Heart left ventricle (tissue), 16 donors: ENCODE measurements at regions not wholly inside any gene's neighbourhood (a gene's known extent, or its start where the extent isn't known, plus 50 kb on each side); places are given as distances from the start of the nearest gene placed in this dataset.

Experiments used
- ATAC-seq, 4 donors: fragments of 200-7000 bp; cut with Tn5 transposase; one replicate each; pipeline ENCODE4 v1.9.1; 2020 to 2022; ENCODE audit warnings: moderate library complexity in 4 of 4, mild to moderate bottlenecking in 3 of 4, moderate number of reproducible peaks in 1 of 4
- DNase-seq, 5 donors: peaks; one replicate each; pipeline ENCODE4 v3.0.0-alpha.2; 2020
- H3K27ac ChIP-seq, 12 donors: fragments of 200-600 bp; sonication (generic) in 4 of 12; one replicate each; pipeline versions ENCODE4 v1.5.0 to v1.8.0; 2016 to 2022; ENCODE audit warnings: mild to moderate bottlenecking in 2 of 12
- H3K27me3 ChIP-seq, 9 donors: fragments of 200-600 bp; sonication (generic) in 2 of 9; one replicate each; pipeline versions ENCODE4 v1.5.1 to v1.8.0; 2016 to 2022; ENCODE audit warnings: mild to moderate bottlenecking in 3 of 9
- H3K36me3 ChIP-seq, 9 donors: fragments of 200-600 bp; sonication (generic) in 2 of 9; one replicate each; pipeline versions ENCODE4 v1.5.0 to v1.8.0; 2018 to 2022; ENCODE audit warnings: mild to moderate bottlenecking in 2 of 9
- H3K4me1 ChIP-seq, 12 donors: fragments of 200-600 bp; sonication (generic) in 4 of 12; one replicate each; pipeline versions ENCODE4 v1.5.0 to v1.8.0; 2016 to 2022; ENCODE audit warnings: mild to moderate bottlenecking in 3 of 12
- H3K4me3 ChIP-seq, 12 donors: fragments of 200-600 bp; sonication (generic) in 4 of 12; one replicate each; pipeline versions ENCODE4 v1.5.0 to v1.8.0; 2017 to 2022; ENCODE audit warnings: mild to moderate bottlenecking in 9 of 12, moderate library complexity in 4 of 12
- H3K9me3 ChIP-seq, 12 donors: fragments of 200-600 bp; sonication (generic) in 4 of 12; one replicate each; pipeline versions ENCODE4 v1.5.0 to v1.8.0; 2016 to 2022; ENCODE audit warnings: mild to moderate bottlenecking in 1 of 12
- CTCF ChIP-seq, 12 donors: fragments of 200-600 bp; sonication (generic) in 4 of 12; IDR thresholded peaks; one replicate each; pipeline versions ENCODE4 v1.5.0 to v1.8.0; 2018 to 2022; ENCODE audit warnings: antibody characterized with exemption in 12 of 12, mild to moderate bottlenecking in 5 of 12
- POLR2A ChIP-seq, 2 donors: fragments of 450-650 bp; IDR thresholded peaks; one replicate each; pipeline ENCODE4 v1.6.1; 2017; ENCODE audit warnings: antibody characterized with exemption in 2 of 2, mild to moderate bottlenecking in 2 of 2, moderate library complexity in 2 of 2
- WGBS, 4 donors: extraction: QIAGEN DNeasy Blood & Tissue Kit in 2 of 4; methylation state at CpG; one replicate each; pipeline versions ENCODE4 v1.1.5 to v1.1.7; 2013 to 2018; 5-methylcytosine and 5-hydroxymethylcytosine counted together
- intact Hi-C, 10 donors: fragments of 100-400 bp; cut with DNase I; formaldehyde crosslinking; loops; one replicate each; pipeline versions ENCODE4 v1.11.1 to v1.14.2; 2022
- donor health status: ischemic (EF 13 %, LVEDD 7.1; RV severe dilation, severe dysfunction).
- donor health status: healthy with polysubstance abuse.
- donor health status: DM: no; HTN: yes; CAD: no.
- donor health status: DM: no; HTN: no; CAD: no.
- donor health status: ischemic (EF 25% LVEDD 6.9; RV normal size, moderate dysfunction).
- donor health status: ischemic (EF 25% LVEDD 5.7; RV mildly dilated, moderate dysfunction).
- donor health status: healthy.
- donor health status: DM: yes; HTN: yes; CAD: no.
- donor health status: ischemic (EF 35%, LVEDD 5.7; RV mildly dilated, moderate dysfunction).
- donor health status: nonischemic (EF 11% LVEDD 7.7; RV severe dilation, severe dysfunction).
- donor health status: DM: yes; HTN: yes; CAD: no.
- donor health status: PGD.
- donor health status: ischemic (EF 29% LVEDD 5.4; RV normal size, mild dysfunction).
- donor health status: nonischemic (EF 23%, LVEDD 6.1; RV moderate dilation, normal function).

DNA sequence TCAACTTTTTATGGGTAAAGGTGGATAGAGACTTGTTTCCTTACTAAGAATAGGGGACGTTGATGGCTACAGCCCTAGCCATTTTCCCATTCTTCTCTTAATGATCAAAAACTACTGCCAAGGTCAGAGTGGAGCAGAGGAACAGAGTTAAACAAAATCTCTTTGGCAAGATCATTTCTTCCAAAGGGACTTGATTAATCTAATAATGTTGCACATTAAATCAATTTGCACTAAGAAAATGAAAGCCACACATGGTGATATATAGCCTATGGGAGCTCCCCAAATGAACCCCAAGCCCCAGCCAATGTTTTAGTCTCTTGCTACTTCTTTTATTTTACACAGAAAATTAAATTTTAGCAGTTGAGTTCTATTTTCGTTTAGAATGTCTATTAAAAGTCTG lies 954.5 kb upstream of the SOX9 start:
- intact Hi-C loops: no loop called here
- Histone ChIP-seq H3K9me3 (no peaks in the 10 kb centered on the region), H3K27ac (no peak overlapping the region), H3K4me1 (no peaks in the 10 kb centered on the region), H3K27me3 (no peaks in the 10 kb centered on the region), H3K36me3 (no peaks in the 10 kb centered on the region), H3K4me3 (no peak overlapping the region)
- no peak for DNase-seq
- TF ChIP-seq POLR2A (IDR thresholded peaks at IDR 0.05) (no peak), CTCF (IDR thresholded peaks at IDR 0.05) (no peak)
- ATAC-seq: no peak
- 46 to 52% (median 49%) methylated on average over 2 of the region's 2 CpGs for WGBS, 4 donors

GRCh38 chr17:71168053-71168741 lies 952.6 kb upstream of the SOX9 start:
- H3K27ac ChIP-seq: no peak overlapping the region
- ATAC-seq: no peak
- no peaks in the 10 kb centered on the region for H3K4me1 ChIP-seq
- TF ChIP-seq CTCF (IDR thresholded peaks at IDR 0.05): no peak
- no peak for TF ChIP-seq POLR2A (IDR thresholded peaks at IDR 0.05)
- H3K4me3 ChIP-seq: no peak overlapping the region
- DNase-seq: no peak
- H3K9me3 ChIP-seq: no peaks in the 10 kb centered on the region
- no peaks in the 10 kb centered on the region for H3K27me3 ChIP-seq
- 47 to 75% (median 71%) methylated on average over 5 of the region's 5 CpGs for WGBS, 4 donors
- H3K36me3 ChIP-seq: no peaks in the 10 kb centered on the region
- intact Hi-C loops: no loop called here

DNA sequence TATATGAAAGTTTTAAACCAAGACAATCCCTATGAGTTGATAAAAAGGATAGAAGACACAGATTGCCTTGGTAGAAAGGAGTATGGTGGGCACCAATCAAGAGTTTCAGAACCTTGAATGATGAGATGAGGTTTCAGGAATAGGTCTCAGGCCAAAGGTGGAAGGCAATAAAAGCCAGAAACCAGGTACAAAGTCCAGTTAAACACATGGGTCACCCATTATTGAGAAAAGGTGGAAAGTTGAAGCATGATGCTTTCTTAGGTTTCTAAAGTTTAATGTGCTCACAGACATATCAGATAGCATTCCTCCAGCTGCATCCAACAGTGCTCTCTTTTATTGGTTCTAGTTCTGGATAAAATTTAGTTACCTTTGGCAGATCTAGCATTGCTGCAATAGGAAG lies 950.8 kb upstream of the SOX9 start:
- H3K4me1 ChIP-seq: no peaks in the 10 kb centered on the region
- ATAC-seq (no peak), DNase-seq (no peak)
- H3K27ac ChIP-seq: no peak overlapping the region
- H3K36me3 ChIP-seq: no peaks in the 10 kb centered on the region
- intact Hi-C loops: no loop called here
- H3K9me3 ChIP-seq: no peaks in the 10 kb centered on the region
- no peak for TF ChIP-seq POLR2A (IDR thresholded peaks at IDR 0.05)
- TF ChIP-seq CTCF (IDR thresholded peaks at IDR 0.05): no peak
- H3K27me3 ChIP-seq: no peaks in the 10 kb centered on the region
- H3K4me3 ChIP-seq: no peak overlapping the region

DNA sequence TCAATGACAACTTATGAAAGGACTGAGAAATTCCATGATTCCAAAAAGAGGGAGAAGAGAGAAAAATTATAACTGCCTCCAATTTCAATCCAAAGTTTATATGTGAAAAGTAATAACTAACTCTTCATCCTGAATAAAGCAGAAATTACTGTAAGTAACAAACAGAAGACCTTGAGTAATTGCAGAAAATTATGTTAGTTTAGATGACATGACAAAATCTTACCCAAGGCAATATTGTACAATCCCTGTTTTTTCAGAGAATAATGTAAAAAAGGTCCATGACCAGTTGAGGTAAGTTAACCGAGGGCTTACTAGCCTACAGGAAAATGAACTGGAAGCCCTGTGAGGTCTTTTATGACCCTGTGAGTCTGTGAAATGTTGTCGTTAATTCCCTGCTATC lies 949.5 kb upstream of the SOX9 start:
- 74 to 86% (median 81%) methylated on average over 2 of the region's 2 CpGs for WGBS, 4 donors
- DNase-seq: no peak
- ATAC-seq: no peak
- Histone ChIP-seq H3K9me3 (no peaks in the 10 kb centered on the region), H3K4me1 (no peaks in the 10 kb centered on the region), H3K27me3 (no peaks in the 10 kb centered on the region), H3K4me3 (no peak overlapping the region), H3K36me3 (no peaks in the 10 kb centered on the region), H3K27ac (no peak overlapping the region)
- intact Hi-C loops: no loop called here
- TF ChIP-seq POLR2A (IDR thresholded peaks at IDR 0.05): no peak
- no peak for TF ChIP-seq CTCF (IDR thresholded peaks at IDR 0.05)
